ENCODE measurements at regions not wholly inside any gene's neighbourhood (a gene's known extent, or its start where the extent isn't known, plus 50 kb on each side); places are given as distances from the start of the nearest gene placed in this dataset.
"Not testable (repeated sequence)": the region's sequence is repeated elsewhere in the genome, so short reads cannot be mapped to it uniquely, and the experiment has no call there.

- Mint-ChIP-seq H3K27me3 (peaks cover 3% of the 10 kb centered on the region), H3K9me3 (no peaks in the 10 kb centered on the region), H3K27ac (no peak overlapping the region), H3K4me3 (no peak overlapping the region), H3K4me1 (peaks cover 23% of the 10 kb centered on the region), H3K36me3 (ENCODE audit: low read depth) (no peaks in the 10 kb centered on the region)
- ATAC-seq (no peak), DNase-seq (no peak)
Measured at GRCh38 chr5:96111080-96111756, 149.6 kb upstream of the ELL2 start.

- Mint-ChIP-seq H3K4me1 (peaks cover 19% of the 10 kb centered on the region), H3K9me3 (peaks cover 4% of the 10 kb centered on the region), H3K27ac (no peak overlapping the region), H3K36me3 (ENCODE audit: low read depth) (no peaks in the 10 kb centered on the region), H3K4me3 (no peak overlapping the region), H3K27me3 (peaks cover 3% of the 10 kb centered on the region)
- no peak for ATAC-seq
- DNase-seq = no peak
Measured at GRCh38 chr5:96110300-96110699, 148.6 kb upstream of the ELL2 start.

GRCh38 chr5:96108629-96109028 lies 147.0 kb upstream of the ELL2 start:
- not testable (repeated sequence) for H3K4me1 Mint-ChIP-seq; H3K27me3 Mint-ChIP-seq; H3K36me3 Mint-ChIP-seq (ENCODE audit: low read depth); H3K27ac Mint-ChIP-seq; H3K9me3 Mint-ChIP-seq; DNase-seq; H3K4me3 Mint-ChIP-seq; ATAC-seq

- not testable (repeated sequence) for H3K27me3 Mint-ChIP-seq; DNase-seq; H3K36me3 Mint-ChIP-seq (ENCODE audit: low read depth); H3K9me3 Mint-ChIP-seq; H3K27ac Mint-ChIP-seq; H3K4me1 Mint-ChIP-seq; ATAC-seq; H3K4me3 Mint-ChIP-seq
Measured at GRCh38 chr5:96103829-96104228, 142.2 kb upstream of the ELL2 start.

GRCh38 chr5:96101358-96102089 lies 139.9 kb upstream of the ELL2 start:
- ATAC-seq (no peak), DNase-seq (no peak)
- no peaks in the 10 kb centered on the region for H3K36me3 Mint-ChIP-seq (ENCODE audit: low read depth)
- no peaks in the 10 kb centered on the region for H3K4me1 Mint-ChIP-seq
- H3K9me3 Mint-ChIP-seq = peaks cover 4% of the 10 kb centered on the region
- H3K27ac Mint-ChIP-seq = no peak overlapping the region
- H3K27me3 Mint-ChIP-seq = no peaks in the 10 kb centered on the region
- no peak overlapping the region for H3K4me3 Mint-ChIP-seq

GRCh38 chr5:96097488-96097887 lies 135.8 kb upstream of the ELL2 start:
- H3K4me1 Mint-ChIP-seq; H3K9me3 Mint-ChIP-seq; H3K4me3 Mint-ChIP-seq; H3K27ac Mint-ChIP-seq; H3K27me3 Mint-ChIP-seq; DNase-seq; ATAC-seq; H3K36me3 Mint-ChIP-seq (ENCODE audit: low read depth): not testable (repeated sequence)

- Mint-ChIP-seq H3K36me3 (ENCODE audit: low read depth) (no peaks in the 10 kb centered on the region), H3K27ac (no peak overlapping the region), H3K4me1 (peaks cover 3% of the 10 kb centered on the region), H3K9me3 (no peaks in the 10 kb centered on the region), H3K4me3 (no peak overlapping the region), H3K27me3 (no peaks in the 10 kb centered on the region)
- no peak for ATAC-seq
- no peak for DNase-seq
Measured at GRCh38 chr5:96096724-96097123, 135.1 kb upstream of the ELL2 start.

GRCh38 chr5:96094904-96095303 lies 133.3 kb upstream of the ELL2 start:
- Mint-ChIP-seq H3K9me3 (no peaks in the 10 kb centered on the region), H3K27me3 (no peaks in the 10 kb centered on the region), H3K27ac (no peak overlapping the region), H3K36me3 (ENCODE audit: low read depth) (no peaks in the 10 kb centered on the region), H3K4me3 (no peak overlapping the region), H3K4me1 (peaks cover 6% of the 10 kb centered on the region)
- DNase-seq (no peak), ATAC-seq (no peak)

GRCh38 chr5:96093890-96094381 lies 132.3 kb upstream of the ELL2 start:
- ATAC-seq = no peak
- H3K4me1 Mint-ChIP-seq = peaks cover 6% of the 10 kb centered on the region
- H3K27me3 Mint-ChIP-seq = no peaks in the 10 kb centered on the region
- no peaks in the 10 kb centered on the region for H3K36me3 Mint-ChIP-seq (ENCODE audit: low read depth)
- no peak overlapping the region for H3K27ac Mint-ChIP-seq
- no peaks in the 10 kb centered on the region for H3K9me3 Mint-ChIP-seq
- no peak overlapping the region for H3K4me3 Mint-ChIP-seq
- DNase-seq = no peak

- DNase-seq = no peak
- Mint-ChIP-seq H3K4me1 (peaks cover 6% of the 10 kb centered on the region), H3K4me3 (no peak overlapping the region), H3K27ac (no peak overlapping the region), H3K27me3 (no peaks in the 10 kb centered on the region), H3K9me3 (no peaks in the 10 kb centered on the region), H3K36me3 (ENCODE audit: low read depth) (no peaks in the 10 kb centered on the region)
- ATAC-seq = no peak
Measured at GRCh38 chr5:96093340-96093739, 131.7 kb upstream of the ELL2 start.

- Mint-ChIP-seq H3K36me3 (ENCODE audit: low read depth) (no peaks in the 10 kb centered on the region), H3K27ac (no peak overlapping the region), H3K27me3 (no peaks in the 10 kb centered on the region), H3K9me3 (no peaks in the 10 kb centered on the region), H3K4me3 (no peak overlapping the region), H3K4me1 (peaks cover 6% of the 10 kb centered on the region)
- DNase-seq (no peak), ATAC-seq (peak; percentile 66)
Measured at GRCh38 chr5:96091874-96092273, 130.2 kb upstream of the ELL2 start.

GRCh38 chr5:96090215-96090614 lies 128.6 kb upstream of the ELL2 start:
- Mint-ChIP-seq H3K4me1 (peaks cover 6% of the 10 kb centered on the region), H3K27me3 (peaks cover 4% of the 10 kb centered on the region), H3K4me3 (no peak overlapping the region), H3K36me3 (ENCODE audit: low read depth) (no peaks in the 10 kb centered on the region), H3K9me3 (no peaks in the 10 kb centered on the region), H3K27ac (no peak overlapping the region)
- ATAC-seq (no peak), DNase-seq (no peak)

GRCh38 chr5:96088706-96089498 lies 127.3 kb upstream of the ELL2 start:
- H3K4me1 Mint-ChIP-seq = peaks cover 10% of the 10 kb centered on the region
- no peak overlapping the region for H3K27ac Mint-ChIP-seq
- H3K9me3 Mint-ChIP-seq = no peaks in the 10 kb centered on the region
- ATAC-seq = no peak
- no peak for DNase-seq
- H3K36me3 Mint-ChIP-seq (ENCODE audit: low read depth) = no peaks in the 10 kb centered on the region
- peaks cover 4% of the 10 kb centered on the region for H3K27me3 Mint-ChIP-seq
- no peak overlapping the region for H3K4me3 Mint-ChIP-seq

GRCh38 chr5:96087939-96088338 lies 126.3 kb upstream of the ELL2 start:
- no peak overlapping the region for H3K27ac Mint-ChIP-seq
- H3K9me3 Mint-ChIP-seq = no peaks in the 10 kb centered on the region
- peaks cover 4% of the 10 kb centered on the region for H3K27me3 Mint-ChIP-seq
- H3K4me1 Mint-ChIP-seq = peaks cover 20% of the 10 kb centered on the region
- H3K36me3 Mint-ChIP-seq (ENCODE audit: low read depth) = no peaks in the 10 kb centered on the region
- DNase-seq = no peak
- ATAC-seq = no peak
- H3K4me3 Mint-ChIP-seq = no peak overlapping the region
